Endothelial cell of umbilical vein (primary cell): ENCODE measurements at regions not wholly inside any gene's neighbourhood (a gene's known extent, or its start where the extent isn't known, plus 50 kb on each side); places are given as distances from the start of the nearest gene placed in this dataset.

Source experiments
- BruUV-seq: library from RNA; stranded (reverse); fragments of 400-500 nt; replicated peaks from 2 replicates; lab custom pipeline; 2021; lab: Mats Ljungman, UMichigan
- CTCF ChIA-PET: fragments of 300-600, 350-600 bp; sonication (Branson Sonifier 250); formaldehyde crosslinking; loops from one replicate; lab custom pipeline; 2021; ENCODE audit warnings: antibody characterized with exemption, inconsistent platforms; lab: Charles Lee
- POLR2A ChIA-PET: fragments of 300-600, 350-600 bp; sonication (Branson Sonifier 250); formaldehyde crosslinking; loops from one replicate; lab custom pipeline; 2021; ENCODE audit warnings: antibody characterized with exemption, inconsistent platforms; lab: Charles Lee
- DNase-seq: peaks from one replicate; pipeline ENCODE4 v3.0.0-alpha.2; 2011; ENCODE audit warnings: low read depth, low spot score
- FAIRE-seq: peaks from 2 replicates; lab custom pipeline; 2011; peaks lifted over from hg19 to GRCh38; lab: Jason Lieb, UNC
- H2AFZ ChIP-seq: 2 replicates; pipeline ENCODE4 v1.6.0; 2012; ENCODE audit warnings: low read depth, low read length, control low read depth, inconsistent platforms
- H3K27ac ChIP-seq: 2 replicates; pipeline ENCODE4 v1.5.1; 2011; ENCODE audit warnings: low read depth, mild to moderate bottlenecking, control low read depth, low read length, moderate library complexity; ENCODE audit not compliant: insufficient read depth
- H3K27me3 ChIP-seq, 2 experiments: 2 replicates each; pipeline versions ENCODE4 v1.6.0 to v1.6.1; 2011; ENCODE audit warnings: low read length in 2 of 2, mixed read lengths in 1 of 2; ENCODE audit not compliant: control insufficient read depth in 2 of 2, insufficient read depth in 2 of 2
- H3K36me3 ChIP-seq, 2 experiments: 2 replicates in 1 of 2; 3 replicates in 1 of 2; pipeline ENCODE4 v1.5.1; 2011; ENCODE audit warnings: low read length in 2 of 2, mild to moderate bottlenecking in 1 of 2, moderate library complexity in 1 of 2; ENCODE audit not compliant: control insufficient read depth in 2 of 2, insufficient read depth in 2 of 2; ENCODE audit errors: extremely low read depth in 1 of 2
- H3K4me1 ChIP-seq: 3 replicates; pipeline ENCODE4 v1.5.1; 2011; ENCODE audit warnings: mild to moderate bottlenecking, low read length; ENCODE audit not compliant: control insufficient read depth, insufficient read depth; ENCODE audit errors: extremely low read depth
- H3K4me2 ChIP-seq: 2 replicates; pipeline ENCODE4 v1.6.1; 2011; ENCODE audit warnings: low read length, control low read depth, mixed read lengths; ENCODE audit not compliant: insufficient read depth
- H3K4me3 ChIP-seq, 3 experiments: fragments of 200-600 bp in 1 of 3; sonication (generic), shearing (Covaris generic) in 1 of 3; replicated peaks in 1 of 3; 2 replicates each; pipeline ENCODE4 v1.5.1; 2011 to 2016; ENCODE audit warnings: control low read depth in 3 of 3, low read length in 3 of 3, mild to moderate bottlenecking in 2 of 3, inconsistent platforms in 1 of 3, low read depth in 1 of 3, moderate library complexity in 1 of 3; ENCODE audit not compliant: insufficient read depth in 1 of 3
- H3K79me2 ChIP-seq: 2 replicates; pipeline ENCODE4 v1.6.0; 2012; ENCODE audit warnings: low read length, inconsistent platforms; ENCODE audit not compliant: control insufficient read depth, insufficient read depth
- H3K9ac ChIP-seq: replicated peaks from 2 replicates; pipeline ENCODE3; 2011; ENCODE audit warnings: low read length, control low read depth; ENCODE audit not compliant: insufficient read depth; ENCODE audit errors: extremely low read depth
- H3K9me1 ChIP-seq: replicated peaks from 3 replicates; pipeline ENCODE4 v1.6.0; 2011; ENCODE audit warnings: mild to moderate bottlenecking, low read length; ENCODE audit not compliant: control insufficient read depth, insufficient read depth; ENCODE audit errors: extremely low read depth
- H3K9me3 ChIP-seq: replicated peaks from 2 replicates; pipeline ENCODE4 v1.5.1; 2012; ENCODE audit warnings: low read length, inconsistent platforms; ENCODE audit not compliant: control insufficient read depth, insufficient read depth
- H4K20me1 ChIP-seq: replicated peaks from 2 replicates; pipeline ENCODE3; 2011; ENCODE audit warnings: mild to moderate bottlenecking, low read length; ENCODE audit not compliant: control insufficient read depth, insufficient read depth; ENCODE audit errors: extremely low read depth
- CTCF ChIP-seq, 2 donors: IDR thresholded peaks; 1 replicate in 1 of 2; 2 replicates in 1 of 2; pipeline ENCODE4 v1.5.1; 2011; ENCODE audit warnings: low read length in 2 of 2, mild to moderate bottlenecking in 2 of 2, moderate library complexity in 2 of 2, control low read depth in 1 of 2, inconsistent platforms in 1 of 2, low read depth in 1 of 2; ENCODE audit not compliant: insufficient read depth in 1 of 2; ENCODE audit errors: extremely low read depth in 1 of 2
- EZH2 ChIP-seq: IDR thresholded peaks from 2 replicates; pipeline ENCODE4 v1.6.1; 2012; ENCODE audit warnings: borderline replicate concordance, low read depth, mild to moderate bottlenecking, moderate library complexity, low read length, inconsistent platforms; ENCODE audit not compliant: severe bottlenecking
- FOS ChIP-seq: IDR thresholded peaks from 2 replicates; pipeline ENCODE4 v1.6.1; 2011; ENCODE audit warnings: mild to moderate bottlenecking, low read length, moderate library complexity, borderline replicate concordance; ENCODE audit not compliant: insufficient read depth
- GATA2 ChIP-seq: IDR thresholded peaks from 2 replicates; pipeline ENCODE4 v1.7.0; 2011; ENCODE audit warnings: low read depth, mild to moderate bottlenecking, moderate library complexity, mixed read lengths, low read length; ENCODE audit not compliant: insufficient read length, insufficient read depth
- MAX ChIP-seq: IDR thresholded peaks from 2 replicates; pipeline ENCODE4 v1.6.1; 2011; ENCODE audit not compliant: insufficient read depth, insufficient read length
- MYC ChIP-seq: IDR thresholded peaks from one replicate; pipeline ENCODE4 v1.6.1; 2011; ENCODE audit warnings: mild to moderate bottlenecking, low read depth, low read length
- POLR2A ChIP-seq: IDR thresholded peaks from 2 replicates; pipeline ENCODE4 v1.6.1; 2012; ENCODE audit warnings: low read depth, mild to moderate bottlenecking, control low read depth, low read length
- POLR2AphosphoS5 ChIP-seq: IDR thresholded peaks from 2 replicates; pipeline ENCODE4 v1.6.1; 2012; ENCODE audit warnings: low read depth, mild to moderate bottlenecking, control low read depth, low read length, moderate library complexity; ENCODE audit not compliant: insufficient read depth
- dilution Hi-C: fragments of 300-500 bp; cut with MboI; formaldehyde crosslinking; loops from one replicate; pipeline ENCODE4 v1.15.0; 2019; ENCODE audit warnings: low sequenced_read_pairs; ENCODE audit not compliant: extremely low pct_ligation_motif_present
- intact Hi-C: fragments of 100-400 bp; cut with micrococcal nuclease; formaldehyde crosslinking; loops from one replicate; pipeline ENCODE4 v1.10.0; 2022

- TF ChIP-seq MYC (no peak), FOS (no peak), EZH2 (no peak), GATA2 (no peak), MAX (no peak), POLR2AphosphoS5 (no peak), CTCF (IDR thresholded peaks at IDR 0.05; ENCODE audit: extremely low read depth in 1 of 2, insufficient read depth in 1 of 2, low read depth in 1 of 2, low read length in 2 of 2) (no peak), POLR2A (no peak)
- dilution Hi-C loops (no loop called here), intact Hi-C loops (no loop called here)
- Histone ChIP-seq H3K27me3 (peaks cover 5% of the 10 kb centered on the region in 2 experiments), H3K79me2 (no peaks in the 10 kb centered on the region), H2AFZ (no peak overlapping the region), H3K9ac (no peak overlapping the region), H3K36me3 (no peaks in the 10 kb centered on the region), H3K9me3 (no peaks in the 10 kb centered on the region), H3K4me1 (peaks cover 4% of the 10 kb centered on the region), H4K20me1 (no peaks in the 10 kb centered on the region), H3K9me1 (no peaks in the 10 kb centered on the region), H3K4me3 (no peak overlapping the region), H3K27ac (no peak overlapping the region), H3K4me2 (no peak overlapping the region)
- FAIRE-seq = no peak
- POLR2A ChIA-PET = no interaction called here
- no TSS peak for BruUV-seq
- DNase-seq = no peak
- CTCF ChIA-PET = no interaction called here
These were observed 100.0 kb downstream of the ADRA2C start for GRCh38 chr4:3865986-3866812.
